H1 (cell line): ENCODE measurements at regions not wholly inside any gene's neighbourhood (a gene's known extent, or its start where the extent isn't known, plus 50 kb on each side); places are given as distances from the start of the nearest gene placed in this dataset.

ENCODE experiments used
- POU5F1 ChIP-seq: IDR thresholded peaks from 2 replicates; pipeline ENCODE4 v1.6.1; 2011; ENCODE audit warnings: low read depth, mild to moderate bottlenecking, low read length, moderate library complexity

- TF ChIP-seq POU5F1, result no peak
These were observed 155.4 kb upstream of the FOXF1 start (continued) for GRCh38 chr16:86354641-86355513.
